Memory B cell (primary cell): ENCODE measurements at regions not wholly inside any gene's neighbourhood (a gene's known extent, or its start where the extent isn't known, plus 50 kb on each side); places are given as distances from the start of the nearest gene placed in this dataset.

ENCODE experiments used
- ATAC-seq: fragments of 150-1000 bp; cut with Tn5 transposase; 2 replicates; pipeline ENCODE4 v1.10.0; 2021; ENCODE audit warnings: low read depth, mild to moderate bottlenecking, moderate library complexity
- DNase-seq, 2 donors: peaks; one replicate each; pipeline ENCODE4 v3.0.0; 2022; ENCODE audit warnings: low spot score in 2 of 2
- H3K27ac Mint-ChIP-seq: one replicate; pipeline ENCODE4 v1.8.0; 2022; ENCODE audit warnings: mild to moderate bottlenecking, moderate library complexity, mixed read lengths
- H3K27me3 Mint-ChIP-seq: one replicate; pipeline ENCODE4 v1.8.0; 2022; ENCODE audit warnings: mixed read lengths
- H3K36me3 Mint-ChIP-seq: one replicate; pipeline ENCODE4 v1.8.0; 2022; ENCODE audit warnings: mild to moderate bottlenecking, mixed read lengths
- H3K4me1 Mint-ChIP-seq: one replicate; pipeline ENCODE4 v1.8.0; 2022; ENCODE audit warnings: mixed read lengths
- H3K4me3 Mint-ChIP-seq: one replicate; pipeline ENCODE4 v1.8.0; 2022; ENCODE audit warnings: mild to moderate bottlenecking, moderate library complexity, mixed read lengths
- H3K9me3 Mint-ChIP-seq: one replicate; pipeline ENCODE4 v1.8.0; 2022; ENCODE audit warnings: mixed read lengths

- Mint-ChIP-seq H3K27me3 (peaks cover 14% of the 10 kb centered on the region), H3K4me3 (no peak overlapping the region), H3K36me3 (no peaks in the 10 kb centered on the region), H3K9me3 (no peaks in the 10 kb centered on the region), H3K4me1 (no peaks in the 10 kb centered on the region), H3K27ac (no peak overlapping the region)
- DNase-seq (no peak), ATAC-seq (no peak)
These were observed 70.6 kb upstream of the SNRK start for GRCh38 chr3:43215663-43216275.

DNA sequence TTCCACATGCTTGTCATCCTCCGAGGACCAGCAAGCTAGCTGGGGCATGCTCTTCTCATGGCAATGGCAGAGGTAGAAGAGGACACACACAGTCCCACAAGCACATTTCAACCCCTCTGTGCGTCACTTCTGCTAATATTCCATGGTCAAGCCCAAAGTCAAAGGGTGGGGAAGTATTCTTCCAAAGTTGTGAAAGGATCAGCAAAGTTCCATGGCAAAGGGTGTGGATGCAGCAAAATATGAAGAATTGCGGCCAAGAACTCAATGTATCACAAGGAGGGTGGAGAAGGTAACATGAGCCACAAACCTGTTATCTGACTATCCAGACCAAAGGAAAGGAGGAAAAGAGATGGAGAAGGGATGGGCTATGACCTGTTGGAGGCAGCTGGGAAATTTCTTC, 71.2 kb upstream of the SNRK start:
- Mint-ChIP-seq H3K36me3 (no peaks in the 10 kb centered on the region), H3K27me3 (peaks cover 11% of the 10 kb centered on the region), H3K4me1 (no peaks in the 10 kb centered on the region), H3K4me3 (no peak overlapping the region), H3K27ac (no peak overlapping the region), H3K9me3 (no peaks in the 10 kb centered on the region)
- ATAC-seq (no peak), DNase-seq (no peak)

GRCh38 chr3:43214616-43215015, 71.7 kb upstream of the SNRK start:
- Mint-ChIP-seq H3K4me1 (no peaks in the 10 kb centered on the region), H3K27me3 (peaks cover 11% of the 10 kb centered on the region), H3K36me3 (no peaks in the 10 kb centered on the region), H3K4me3 (no peak overlapping the region), H3K27ac (no peak overlapping the region), H3K9me3 (no peaks in the 10 kb centered on the region)
- DNase-seq, result no peak
- no peak for ATAC-seq

GRCh38 chr3:43213631-43214030, 72.7 kb upstream of the SNRK start:
- H3K9me3 Mint-ChIP-seq, result no peaks in the 10 kb centered on the region
- no peak overlapping the region for H3K27ac Mint-ChIP-seq
- H3K27me3 Mint-ChIP-seq, result peaks cover 9% of the 10 kb centered on the region
- ATAC-seq (no peak), DNase-seq (no peak)
- H3K4me3 Mint-ChIP-seq, result no peak overlapping the region
- no peaks in the 10 kb centered on the region for H3K4me1 Mint-ChIP-seq
- H3K36me3 Mint-ChIP-seq, result no peaks in the 10 kb centered on the region

DNA sequence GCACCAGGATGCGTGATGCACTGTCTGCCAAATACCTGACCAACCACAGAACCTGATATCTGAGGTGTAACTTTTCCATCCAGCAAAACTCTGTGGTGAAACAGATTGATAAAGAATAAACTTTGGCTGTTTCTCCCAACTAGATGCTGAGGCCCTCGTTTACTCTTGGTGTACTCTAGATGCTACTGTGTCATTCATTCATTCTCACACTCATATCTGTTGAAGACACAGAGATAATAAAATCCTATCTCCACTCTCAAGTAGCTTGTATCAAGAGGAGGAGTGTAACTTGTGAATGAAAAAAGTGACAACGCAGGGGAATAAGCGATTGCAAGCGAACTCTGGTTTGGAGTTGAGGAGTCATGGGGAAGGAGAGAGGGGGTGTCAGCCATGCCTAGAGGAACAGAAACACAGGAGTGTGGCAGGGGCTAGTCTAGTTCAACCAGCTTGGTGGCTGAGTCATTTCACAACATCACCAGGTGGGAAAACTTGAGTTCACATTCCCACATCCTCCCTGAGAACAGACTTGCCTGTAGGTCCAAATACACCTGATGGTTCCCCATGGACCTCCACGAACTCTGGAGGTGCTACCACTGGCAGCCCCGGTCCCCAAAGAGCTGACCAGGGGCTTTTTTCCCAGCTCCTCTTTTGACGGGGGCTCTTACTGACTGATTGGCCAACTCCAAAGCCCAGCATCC, 73.3 kb upstream of the SNRK start:
- Mint-ChIP-seq H3K9me3 (no peaks in the 10 kb centered on the region), H3K27ac (no peak overlapping the region), H3K36me3 (no peaks in the 10 kb centered on the region), H3K4me1 (no peaks in the 10 kb centered on the region), H3K27me3 (peaks cover 10% of the 10 kb centered on the region), H3K4me3 (no peak overlapping the region)
- ATAC-seq (no peak), DNase-seq (no peak)

GRCh38 chr3:43211681-43212080, 74.7 kb upstream of the SNRK start:
- ATAC-seq (no peak), DNase-seq (no peak)
- no peaks in the 10 kb centered on the region for H3K9me3 Mint-ChIP-seq
- H3K36me3 Mint-ChIP-seq, result no peaks in the 10 kb centered on the region
- no peak overlapping the region for H3K4me3 Mint-ChIP-seq
- H3K27ac Mint-ChIP-seq, result no peak overlapping the region
- no peaks in the 10 kb centered on the region for H3K4me1 Mint-ChIP-seq
- H3K27me3 Mint-ChIP-seq, result peaks cover 8% of the 10 kb centered on the region

DNA sequence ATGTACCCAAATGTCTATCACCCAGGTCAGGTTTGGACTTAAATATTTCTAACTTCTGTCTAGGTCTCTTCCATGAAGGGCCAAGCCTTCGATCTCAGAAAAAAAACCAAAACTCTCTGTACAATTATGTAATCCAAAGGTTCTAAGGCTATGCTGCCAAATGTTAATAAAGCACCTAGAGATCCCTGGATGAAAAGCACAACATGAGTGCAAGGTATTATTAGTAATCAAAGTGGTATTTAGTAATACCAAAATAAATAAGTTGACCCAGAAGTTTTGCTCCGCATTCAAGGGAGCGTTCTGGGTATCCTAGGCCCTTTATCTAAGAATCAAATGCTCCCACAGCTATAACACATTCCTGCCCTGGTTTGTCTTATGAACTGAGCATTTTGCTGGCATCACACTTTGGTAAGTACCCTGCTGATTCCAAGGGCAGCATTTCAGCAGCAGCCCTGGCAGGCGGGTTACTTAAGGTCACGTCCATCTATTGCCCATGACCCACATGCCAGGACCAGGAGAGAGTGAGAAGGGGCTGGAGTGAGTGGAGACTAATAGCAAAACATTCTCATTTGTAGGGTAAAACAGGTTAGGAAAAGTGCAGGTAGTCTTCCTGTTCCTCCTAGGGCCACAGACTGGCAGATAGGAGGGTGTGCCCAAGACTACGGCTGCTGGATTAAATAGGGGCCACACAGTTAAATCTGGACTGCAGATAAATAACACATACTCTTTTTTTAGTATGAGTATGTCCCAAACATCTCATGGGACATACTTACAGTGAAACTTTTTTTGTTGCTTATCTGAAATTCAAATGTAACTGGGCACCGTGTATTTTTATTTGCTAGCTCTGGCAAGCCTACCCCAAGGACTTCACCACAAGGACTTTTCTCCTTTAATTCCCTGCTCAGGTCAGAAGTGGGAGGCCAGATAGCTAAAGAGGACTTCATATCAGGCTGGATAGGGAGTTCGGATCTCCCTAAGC, 76.0 kb upstream of the SNRK start:
- Mint-ChIP-seq H3K4me3 (no peak overlapping the region), H3K4me1 (no peaks in the 10 kb centered on the region), H3K36me3 (no peaks in the 10 kb centered on the region), H3K27ac (no peak overlapping the region), H3K27me3 (peaks cover 11% of the 10 kb centered on the region), H3K9me3 (no peaks in the 10 kb centered on the region)
- DNase-seq (no peak), ATAC-seq (no peak)

GRCh38 chr3:43207628-43208085, 78.7 kb upstream of the SNRK start:
- peaks cover 6% of the 10 kb centered on the region for H3K27me3 Mint-ChIP-seq
- DNase-seq, result no peak

GRCh38 chr3:43206632-43207031, 79.7 kb upstream of the SNRK start:
- H3K36me3 Mint-ChIP-seq, result no peaks in the 10 kb centered on the region
- H3K27ac Mint-ChIP-seq, result no peak overlapping the region
- no peaks in the 10 kb centered on the region for H3K9me3 Mint-ChIP-seq
- ATAC-seq (no peak), DNase-seq (no peak)
- H3K27me3 Mint-ChIP-seq, result peaks cover 6% of the 10 kb centered on the region
- no peaks in the 10 kb centered on the region for H3K4me1 Mint-ChIP-seq
- H3K4me3 Mint-ChIP-seq, result no peak overlapping the region

More at GRCh38 chr3:43207628-43208085, 78.7 kb upstream of the SNRK start:
- no peak for ATAC-seq
- H3K4me3 Mint-ChIP-seq, result no peak overlapping the region
- H3K27ac Mint-ChIP-seq, result no peak overlapping the region
- H3K4me1 Mint-ChIP-seq, result no peaks in the 10 kb centered on the region
- H3K9me3 Mint-ChIP-seq, result no peaks in the 10 kb centered on the region
- no peaks in the 10 kb centered on the region for H3K36me3 Mint-ChIP-seq

- DNase-seq, result no peak
- peaks cover 9% of the 10 kb centered on the region for H3K27me3 Mint-ChIP-seq
- no peak overlapping the region for H3K27ac Mint-ChIP-seq
- H3K4me3 Mint-ChIP-seq, result no peak overlapping the region
- peaks cover 3% of the 10 kb centered on the region for H3K4me1 Mint-ChIP-seq
- no peaks in the 10 kb centered on the region for H3K36me3 Mint-ChIP-seq
- no peaks in the 10 kb centered on the region for H3K9me3 Mint-ChIP-seq
- ATAC-seq, result no peak
These were observed 80.2 kb upstream of the SNRK start for GRCh38 chr3:43206105-43206504.

GRCh38 chr3:43203022-43203421, 83.3 kb upstream of the SNRK start:
- H3K27me3 Mint-ChIP-seq, result peaks cover 14% of the 10 kb centered on the region
- peaks cover 5% of the 10 kb centered on the region for H3K9me3 Mint-ChIP-seq

DNA sequence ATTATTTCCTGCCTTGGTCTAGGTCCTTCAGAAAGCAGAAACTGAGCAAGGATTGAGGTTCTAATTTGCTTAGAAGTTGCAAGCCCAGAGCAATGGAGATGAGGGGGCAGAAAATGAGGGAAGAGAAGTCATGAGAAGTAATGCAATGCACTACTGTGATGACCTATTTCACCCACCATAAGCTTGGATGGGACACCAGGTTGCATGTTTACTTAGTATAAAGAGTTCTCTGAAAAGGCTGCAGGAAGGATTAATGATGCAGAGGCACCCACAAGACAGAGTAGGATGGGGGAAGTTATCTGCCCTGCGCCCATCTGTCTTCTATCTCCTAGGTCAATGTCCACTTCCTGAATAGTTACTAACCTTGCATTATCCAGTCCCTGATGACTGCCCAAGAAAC, 84.8 kb upstream of the SNRK start:
- peaks cover 14% of the 10 kb centered on the region for H3K27me3 Mint-ChIP-seq
- peaks cover 5% of the 10 kb centered on the region for H3K9me3 Mint-ChIP-seq
- DNase-seq (no peak), ATAC-seq (no peak)
- H3K36me3 Mint-ChIP-seq, result peaks cover 2% of the 10 kb centered on the region
- H3K4me3 Mint-ChIP-seq, result no peak overlapping the region
- H3K4me1 Mint-ChIP-seq, result peaks cover 3% of the 10 kb centered on the region
- H3K27ac Mint-ChIP-seq, result no peak overlapping the region

More at GRCh38 chr3:43203022-43203421, 83.3 kb upstream of the SNRK start:
- H3K36me3 Mint-ChIP-seq, result peaks cover 2% of the 10 kb centered on the region
- peaks cover 3% of the 10 kb centered on the region for H3K4me1 Mint-ChIP-seq
- DNase-seq, result no peak
- H3K4me3 Mint-ChIP-seq, result no peak overlapping the region
- no peak for ATAC-seq
- no peak overlapping the region for H3K27ac Mint-ChIP-seq

DNA sequence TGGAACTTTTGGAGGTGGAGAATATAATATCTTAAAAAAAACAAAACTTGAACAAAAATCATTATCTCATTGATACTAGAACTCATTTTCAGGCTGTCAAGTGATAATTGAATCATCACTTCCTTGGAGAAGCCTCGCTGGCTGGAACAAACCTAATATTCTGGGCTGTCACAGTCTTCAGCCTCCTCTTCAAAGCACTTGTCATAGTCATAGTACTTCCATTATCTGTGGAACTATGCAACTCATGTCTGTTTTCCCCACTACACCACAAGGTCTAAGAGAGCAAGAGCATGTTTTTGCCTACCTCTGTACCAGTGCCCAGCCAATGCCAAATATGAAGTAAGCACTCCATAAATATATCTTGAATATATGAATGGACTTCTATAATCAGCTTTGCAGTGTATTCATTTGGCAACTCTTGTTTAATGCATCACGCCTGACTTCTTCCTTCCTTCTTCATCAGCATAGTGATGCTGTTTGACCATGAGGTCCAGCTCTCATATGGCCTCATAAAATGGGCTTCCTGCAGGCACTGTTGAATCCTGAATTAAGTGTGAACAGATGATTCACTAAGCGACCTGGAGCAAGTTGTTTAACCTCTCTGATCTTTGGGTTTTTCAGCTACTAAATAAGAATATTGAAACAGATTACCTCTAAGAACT, 86.6 kb upstream of the SNRK start:
- no peak for ATAC-seq
- H3K9me3 Mint-ChIP-seq, result peaks cover 5% of the 10 kb centered on the region
- H3K36me3 Mint-ChIP-seq, result peaks cover 2% of the 10 kb centered on the region
- H3K27ac Mint-ChIP-seq, result no peak overlapping the region
- no peak overlapping the region for H3K4me3 Mint-ChIP-seq
- peaks cover 11% of the 10 kb centered on the region for H3K27me3 Mint-ChIP-seq
- no peak for DNase-seq
- H3K4me1 Mint-ChIP-seq, result peaks cover 3% of the 10 kb centered on the region
